SK-N-SH treated with all-trans-retinoic acid at 6 μM for 48 hours (cell line): ENCODE measurements at regions not wholly inside any gene's neighbourhood (a gene's known extent, or its start where the extent isn't known, plus 50 kb on each side); places are given as distances from the start of the nearest gene placed in this dataset.

Experiments used
- ARNTL ChIP-seq: fragments of 450-650 bp; formaldehyde crosslinking; IDR thresholded peaks from 2 replicates; pipeline ENCODE4 v1.5.0; 2020; ENCODE audit warnings: low read depth, mild to moderate bottlenecking, moderate library complexity, borderline replicate concordance
- BACH2 ChIP-seq: fragments of 250-450 bp; sonication (Bioruptor Pico); IDR thresholded peaks from 2 replicates; pipeline ENCODE4 v1.9.0; 2021; ENCODE audit warnings: mild to moderate bottlenecking, borderline replicate concordance
- CSDC2 ChIP-seq: fragments of 250-450 bp; sonication (Bioruptor Pico); IDR thresholded peaks from 2 replicates; pipeline ENCODE4 v1.5.0; 2020; ENCODE audit warnings: mild to moderate bottlenecking, moderate library complexity
- ESRRG ChIP-seq: fragments of 250-450 bp; sonication (Bioruptor Pico); IDR thresholded peaks from 2 replicates; pipeline ENCODE4 v1.6.1; 2021; ENCODE audit warnings: mild to moderate bottlenecking
- GLIS3 ChIP-seq: fragments of 250-450 bp; sonication (Bioruptor Pico); IDR thresholded peaks from 2 replicates; pipeline ENCODE4 v1.5.0; 2020; ENCODE audit warnings: mild to moderate bottlenecking, moderate library complexity
- PATZ1 ChIP-seq: fragments of 250-450 bp; sonication (Bioruptor Pico); IDR thresholded peaks from 2 replicates; pipeline ENCODE4 v1.8.0; 2020; ENCODE audit warnings: mild to moderate bottlenecking, moderate library complexity, borderline replicate concordance
- PPARA ChIP-seq: fragments of 250-450 bp; sonication (Bioruptor Pico); IDR thresholded peaks from 2 replicates; pipeline ENCODE4 v1.5.0; 2020; ENCODE audit warnings: mild to moderate bottlenecking, borderline replicate concordance
- RARB ChIP-seq: fragments of 250-450 bp; sonication (Bioruptor Pico); IDR thresholded peaks from 2 replicates; pipeline ENCODE4 v1.8.0; 2021; ENCODE audit warnings: mild to moderate bottlenecking, moderate library complexity
- SNAI2 ChIP-seq: fragments of 250-450 bp; sonication (Bioruptor Pico); IDR thresholded peaks from 2 replicates; pipeline ENCODE4 v1.5.0; 2020; ENCODE audit warnings: mild to moderate bottlenecking, moderate library complexity
- TCF4 ChIP-seq: fragments of 250-450 bp; sonication (Bioruptor Pico); IDR thresholded peaks from 2 replicates; pipeline ENCODE4 v1.8.0; 2021; ENCODE audit warnings: mild to moderate bottlenecking, moderate library complexity, borderline replicate concordance
- ZFP30 ChIP-seq: fragments of 450-650 bp; formaldehyde crosslinking; IDR thresholded peaks from 2 replicates; pipeline ENCODE4 v1.5.0; 2022; ENCODE audit warnings: mild to moderate bottlenecking, moderate library complexity
- ZNF70 ChIP-seq: fragments of 450-650 bp; formaldehyde crosslinking; IDR thresholded peaks from 2 replicates; pipeline ENCODE4 v1.5.0; 2020; ENCODE audit warnings: mild to moderate bottlenecking, moderate library complexity
- TF ChIP-seq, protein P1 (sequence below): fragments of 250-450 bp; sonication (Bioruptor Pico); IDR thresholded peaks from 2 replicates; pipeline ENCODE4 v1.5.1; 2021; ENCODE audit warnings: mild to moderate bottlenecking, moderate library complexity

DNA sequence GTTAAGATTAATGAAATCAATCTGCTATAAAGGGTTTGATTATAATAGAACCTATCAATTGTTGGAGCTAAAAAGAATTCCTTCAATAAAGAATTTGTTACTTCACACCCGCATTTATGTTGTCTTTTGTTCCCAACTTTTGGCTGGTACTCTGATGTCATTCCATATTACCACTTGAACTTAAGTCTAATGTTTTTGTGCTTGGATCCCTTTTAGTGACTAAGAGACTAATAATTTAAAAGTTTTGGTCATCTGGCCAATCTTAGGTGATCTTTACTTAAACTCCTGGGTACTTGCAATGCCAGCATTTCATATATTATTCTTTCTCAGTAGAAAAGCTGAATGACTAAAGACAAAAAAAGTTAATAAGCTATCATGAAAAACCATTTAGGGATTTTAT is 113.0 kb downstream of the TMEM30B start:
- TF ChIP-seq GLIS3 (CRISPR knock-in tag), result no peak
- no peak for TF ChIP-seq PPARA (CRISPR knock-in tag)
- no peak for TF ChIP-seq ESRRG (CRISPR knock-in tag)
- no peak for TF ChIP-seq ARNTL
- no peak for TF ChIP-seq TCF4 (CRISPR knock-in tag)
- TF ChIP-seq ZFP30 (CRISPR knock-in tag), result no peak
- no peak for TF ChIP-seq PATZ1 (CRISPR knock-in tag)
- TF ChIP-seq SNAI2 (CRISPR knock-in tag), result no peak
- no peak for TF ChIP-seq BACH2 (CRISPR knock-in tag)
- TF ChIP-seq, protein P1, sequence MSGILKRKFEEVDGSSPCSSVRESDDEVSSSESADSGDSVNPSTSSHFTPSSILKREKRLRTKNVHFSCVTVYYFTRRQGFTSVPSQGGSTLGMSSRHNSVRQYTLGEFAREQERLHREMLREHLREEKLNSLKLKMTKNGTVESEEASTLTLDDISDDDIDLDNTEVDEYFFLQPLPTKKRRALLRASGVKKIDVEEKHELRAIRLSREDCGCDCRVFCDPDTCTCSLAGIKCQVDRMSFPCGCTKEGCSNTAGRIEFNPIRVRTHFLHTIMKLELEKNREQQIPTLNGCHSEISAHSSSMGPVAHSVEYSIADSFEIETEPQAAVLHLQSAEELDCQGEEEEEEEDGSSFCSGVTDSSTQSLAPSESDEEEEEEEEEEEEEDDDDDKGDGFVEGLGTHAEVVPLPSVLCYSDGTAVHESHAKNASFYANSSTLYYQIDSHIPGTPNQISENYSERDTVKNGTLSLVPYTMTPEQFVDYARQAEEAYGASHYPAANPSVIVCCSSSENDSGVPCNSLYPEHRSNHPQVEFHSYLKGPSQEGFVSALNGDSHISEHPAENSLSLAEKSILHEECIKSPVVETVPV (CRISPR knock-in tag), result no peak
- TF ChIP-seq CSDC2, result no peak
- TF ChIP-seq RARB, result no peak
- no peak for TF ChIP-seq ZNF70
